GM21447 (cell line): ENCODE measurements at regions not wholly inside any gene's neighbourhood (a gene's known extent, or its start where the extent isn't known, plus 50 kb on each side); places are given as distances from the start of the nearest gene placed in this dataset.

ENCODE experiments used
- ATAC-seq: cut with Tn5 transposase; IDR thresholded peaks from one replicate; pipeline ENCODE4 v1.9.1; 2021; ENCODE audit not compliant: unreplicated experiment

DNA sequence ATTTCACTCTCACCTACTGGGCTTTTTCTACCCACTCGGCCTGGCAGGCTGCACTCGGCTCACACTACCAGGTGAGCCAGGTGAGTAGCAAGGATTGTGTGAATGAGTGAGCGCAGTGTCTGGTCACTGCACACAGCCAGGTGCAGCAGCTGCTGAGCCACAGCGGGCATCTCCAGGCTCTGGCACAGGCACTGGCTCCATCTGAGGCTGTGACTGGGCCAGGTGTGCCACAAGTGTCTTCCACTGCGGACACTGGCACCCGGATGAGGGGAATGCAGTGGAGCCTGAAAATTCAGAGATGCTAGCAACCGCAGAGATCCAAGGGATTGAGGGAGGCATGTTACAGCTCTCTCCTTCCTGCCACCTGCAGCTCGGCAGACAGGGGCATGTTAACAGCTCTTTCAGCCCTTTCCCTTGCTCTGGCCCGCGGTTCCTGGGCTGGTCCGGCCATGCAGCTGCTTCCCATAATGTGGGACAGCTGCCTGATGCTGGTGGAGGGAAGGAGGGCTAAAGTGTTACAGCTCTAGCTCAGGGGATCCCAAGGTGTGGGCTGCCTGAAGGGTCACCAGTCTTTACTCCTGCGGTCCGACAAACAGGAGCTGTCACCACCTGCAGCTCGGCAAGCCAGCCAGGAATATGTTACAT lies 1038.3 kb downstream of the AMY1C start:
- ATAC-seq, result no peak

DNA sequence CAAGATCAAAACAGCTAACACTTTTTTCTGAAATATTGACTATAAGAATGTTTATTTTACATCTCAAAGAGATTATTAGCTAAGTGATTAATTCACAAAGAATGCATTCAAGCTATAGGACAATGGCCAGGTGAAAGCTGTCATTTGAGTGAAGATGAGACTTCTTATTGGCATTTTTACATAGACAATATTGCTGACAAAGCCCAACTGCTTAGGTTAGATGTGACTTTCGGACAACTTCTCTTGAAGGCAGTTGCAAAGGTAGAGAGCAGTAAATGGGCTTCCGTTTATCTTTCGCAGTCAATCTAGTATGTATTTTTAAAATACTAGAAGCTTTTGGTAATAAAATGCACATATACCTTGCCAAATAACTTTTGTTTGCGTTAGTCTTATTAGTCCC lies 1041.3 kb downstream of the AMY1C start:
- no peak for ATAC-seq

DNA sequence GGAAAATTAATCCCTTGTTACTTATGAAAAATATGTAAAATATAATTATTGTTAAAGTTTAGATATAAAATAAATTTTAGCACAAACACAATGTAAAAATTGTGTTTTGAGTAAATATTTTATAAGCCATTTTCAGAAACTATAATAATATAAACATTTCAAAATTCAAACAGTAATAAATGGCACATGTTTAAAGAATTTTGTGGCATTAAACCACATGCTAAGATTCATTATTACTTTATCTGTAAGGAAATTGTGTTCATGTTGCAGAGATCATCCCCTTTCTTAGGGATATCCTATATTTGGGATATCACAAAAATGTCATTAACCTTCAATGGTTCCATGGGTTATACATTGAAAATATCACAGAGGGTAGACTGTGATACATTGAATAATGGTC lies 1044.3 kb downstream of the AMY1C start:
- ATAC-seq, result no peak

DNA sequence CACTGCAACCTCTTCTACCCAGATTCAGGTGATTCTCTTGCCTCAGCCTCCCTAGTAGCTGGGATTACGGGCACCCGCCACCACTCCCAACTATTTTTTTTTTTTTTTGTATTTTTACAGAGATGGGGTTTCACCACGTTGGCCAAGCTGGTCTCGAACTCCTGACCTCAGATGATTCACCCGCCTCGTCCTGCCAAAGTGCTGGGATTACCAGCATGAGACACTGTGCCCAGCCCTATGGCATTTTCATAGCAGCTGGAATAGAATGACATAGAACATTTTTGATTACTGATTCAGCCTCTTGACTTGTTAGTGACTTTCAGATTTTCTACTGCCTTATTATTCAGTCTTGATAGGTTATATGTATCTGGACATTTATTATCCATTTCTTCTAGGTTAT lies 1046.2 kb downstream of the AMY1C start:
- ATAC-seq, result no peak

DNA sequence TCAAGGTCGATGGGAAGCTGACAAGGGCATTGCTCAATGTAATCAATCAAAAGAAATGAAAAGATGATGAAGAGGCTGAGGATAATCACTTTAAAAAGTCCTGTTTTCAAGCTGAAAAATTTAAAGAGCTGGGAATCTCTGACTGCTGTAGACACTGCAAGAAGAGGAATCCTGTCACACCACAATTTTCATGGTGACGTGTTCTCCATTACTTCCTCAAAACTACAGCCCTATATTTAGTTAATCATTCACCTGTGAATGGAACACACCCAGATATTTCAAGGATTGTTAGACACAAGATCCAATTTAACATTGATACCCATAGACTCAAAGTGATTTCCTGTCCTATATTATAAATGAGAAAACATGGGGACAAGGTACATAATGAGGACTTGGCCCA lies 1048.3 kb downstream of the AMY1C start:
- ATAC-seq, result no peak

DNA sequence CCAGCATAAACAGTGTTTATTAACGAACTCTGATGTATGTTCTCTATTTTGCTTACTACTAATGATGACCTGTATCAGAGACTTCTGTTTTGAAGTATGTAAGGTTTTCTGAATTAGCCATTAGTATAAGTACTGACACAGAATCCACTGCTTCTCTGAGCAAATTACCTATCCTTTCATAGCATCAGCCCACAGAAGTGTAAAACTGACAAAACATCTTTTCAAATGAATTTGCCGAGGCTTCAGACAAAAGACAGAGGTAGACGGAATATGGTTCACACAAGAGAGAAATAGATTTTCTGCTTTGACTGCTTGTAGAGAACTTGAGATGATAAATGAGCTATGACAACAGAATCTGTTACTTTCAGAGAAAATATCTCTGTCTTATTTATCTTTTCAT lies 1051.6 kb downstream of the AMY1C start:
- ATAC-seq, result no peak

DNA sequence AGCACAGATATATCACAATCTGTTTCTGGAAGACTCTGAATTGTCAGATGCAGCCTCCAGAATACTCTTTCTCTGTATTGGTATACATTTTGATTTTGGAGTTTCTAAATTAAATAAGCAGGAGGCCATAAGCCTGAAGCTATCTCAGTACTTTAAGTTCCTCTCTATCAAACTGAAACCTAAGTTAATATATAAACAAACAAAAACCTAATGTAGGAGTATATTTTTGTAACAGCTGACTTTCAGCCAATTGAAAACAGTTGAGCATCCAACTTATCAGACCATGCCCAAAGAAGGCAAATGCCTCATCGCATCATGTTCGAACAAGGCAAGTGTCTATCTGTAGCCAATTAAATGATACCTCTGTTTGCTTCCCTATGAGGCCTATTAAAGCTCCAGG lies 1054.4 kb downstream of the AMY1C start:
- no peak for ATAC-seq

DNA sequence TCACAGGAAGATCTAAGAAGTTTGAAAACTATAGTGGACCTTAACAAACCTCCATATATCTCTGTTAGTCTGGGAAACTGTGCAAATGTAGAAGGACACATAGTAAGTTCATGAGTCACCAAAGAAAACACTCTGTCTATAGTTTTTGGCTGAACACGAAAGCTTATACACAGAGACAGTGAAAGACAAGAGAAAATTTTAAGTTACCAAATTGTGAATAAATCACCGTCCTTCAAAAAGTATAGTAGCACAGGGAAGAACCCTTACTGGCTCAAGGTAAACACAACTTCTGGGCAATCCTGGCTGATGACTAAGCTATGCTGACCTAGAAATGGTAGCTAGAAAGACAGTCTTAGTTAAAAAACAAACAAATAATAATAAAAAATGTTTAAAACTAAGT lies 1057.9 kb downstream of the AMY1C start:
- ATAC-seq, result no peak

DNA sequence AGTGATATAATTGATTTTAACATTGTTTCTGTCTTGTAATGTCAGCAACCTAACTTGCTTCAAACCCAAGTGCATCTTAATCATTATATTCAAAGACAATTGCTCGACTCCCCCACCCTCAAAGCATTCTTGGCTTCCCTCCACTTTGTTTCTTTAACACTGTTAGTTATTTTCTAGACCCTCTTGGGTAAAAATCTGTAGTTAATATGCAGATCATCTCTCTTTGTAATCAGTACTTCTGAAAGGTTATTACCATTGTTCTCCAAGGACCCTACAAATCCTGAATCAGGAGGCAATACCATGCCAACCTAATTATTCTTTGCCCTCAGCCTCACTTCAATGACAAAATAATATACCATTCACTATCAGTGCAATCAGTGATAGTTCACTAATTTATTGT lies 1075.7 kb downstream of the AMY1C start:
- no peak for ATAC-seq

DNA sequence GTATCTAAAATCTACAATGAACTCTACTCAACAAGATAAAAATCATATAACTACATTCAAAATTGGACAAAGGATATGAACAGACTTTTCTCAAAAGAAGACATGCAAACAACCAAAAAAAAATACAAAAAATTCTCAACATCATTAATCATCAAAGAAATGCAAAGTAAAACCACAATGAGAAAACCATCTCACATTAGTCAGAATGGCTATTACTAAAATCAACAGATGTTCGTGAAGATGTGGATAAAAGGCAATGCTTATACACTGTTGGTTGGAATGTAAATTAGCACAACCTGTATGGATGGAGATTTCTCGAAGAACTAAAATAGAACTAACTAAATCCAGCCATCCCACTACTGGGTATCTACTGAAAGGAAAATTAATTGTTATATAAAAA lies 1080.8 kb downstream of the AMY1C start:
- ATAC-seq, result no peak

DNA sequence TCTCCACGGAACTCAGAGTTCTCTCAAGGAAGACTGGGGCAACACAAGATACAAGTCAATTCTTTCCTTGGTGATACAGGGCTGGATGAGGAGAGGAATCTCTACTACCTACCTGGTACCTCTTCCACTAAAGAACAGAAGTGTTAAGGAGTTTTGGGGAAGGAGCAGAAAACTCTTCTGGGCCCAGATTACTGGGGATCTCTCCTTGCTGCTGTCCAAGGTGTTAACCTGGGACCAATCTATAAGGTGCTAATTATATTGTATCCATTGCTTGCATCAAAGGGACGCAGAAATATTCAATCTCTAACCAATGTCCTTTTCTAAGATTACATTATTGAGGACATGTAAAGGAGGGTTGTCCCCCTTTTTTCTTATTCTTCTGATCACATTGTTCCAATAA lies 1102.5 kb downstream of the AMY1C start:
- no peak for ATAC-seq

DNA sequence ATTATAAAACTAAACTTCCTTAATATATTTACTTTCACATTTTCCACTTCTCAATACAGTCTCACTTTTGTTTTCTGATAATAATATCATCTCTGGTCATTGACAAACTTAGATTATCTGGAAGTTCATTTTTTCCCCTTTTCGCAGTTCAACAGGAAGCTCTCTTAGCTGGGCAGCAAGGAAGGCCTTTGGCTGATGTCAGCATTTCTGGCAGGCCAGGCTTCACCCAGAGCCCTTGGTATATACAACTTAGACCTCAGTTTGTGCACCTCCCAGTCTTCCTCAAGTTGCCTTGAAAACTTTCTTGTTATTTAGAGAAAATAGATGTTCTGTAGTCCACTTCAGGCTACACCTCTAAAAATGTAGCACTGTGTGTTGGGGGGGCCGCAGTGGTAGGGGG lies 1103.6 kb downstream of the AMY1C start:
- ATAC-seq, result no peak

DNA sequence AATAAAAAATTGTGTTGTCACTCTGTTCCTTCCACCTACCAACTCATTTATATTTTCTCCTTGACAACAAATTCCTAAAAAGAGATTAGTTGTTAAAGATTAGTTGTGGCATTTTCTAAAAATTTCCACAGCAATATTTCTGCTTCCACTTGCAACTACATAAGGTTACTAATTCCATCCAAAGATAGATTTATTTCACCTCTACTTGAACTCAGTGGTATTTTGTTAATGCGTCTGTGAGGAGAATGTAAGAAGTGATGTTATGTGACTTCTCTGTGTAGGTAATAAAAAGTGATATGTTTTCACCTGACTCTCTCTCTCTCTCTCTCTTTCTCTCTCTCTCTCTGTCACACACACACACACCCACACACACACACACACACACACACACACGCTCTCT lies 1104.8 kb downstream of the AMY1C start:
- ATAC-seq, result no peak

DNA sequence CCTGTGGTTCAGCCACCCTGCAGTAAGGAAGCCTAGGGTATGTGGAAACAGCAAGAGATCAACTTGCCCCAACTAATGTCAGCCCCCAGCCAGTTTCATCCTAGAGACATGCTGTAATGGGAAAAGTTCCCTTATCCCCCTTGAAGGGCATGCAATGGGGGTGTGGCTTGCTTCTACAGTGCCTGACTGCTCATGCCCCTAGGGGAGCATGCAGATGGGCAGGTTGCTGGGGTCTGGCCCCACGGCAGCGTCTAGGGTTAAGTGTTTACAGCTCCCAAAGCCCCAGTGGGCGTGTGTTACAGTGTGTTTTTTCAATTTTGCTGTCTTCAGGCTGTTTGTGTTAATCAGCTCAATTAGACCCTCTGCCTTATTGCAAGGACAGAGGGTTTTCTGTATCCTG lies 1105.9 kb downstream of the AMY1C start:
- no peak for ATAC-seq

DNA sequence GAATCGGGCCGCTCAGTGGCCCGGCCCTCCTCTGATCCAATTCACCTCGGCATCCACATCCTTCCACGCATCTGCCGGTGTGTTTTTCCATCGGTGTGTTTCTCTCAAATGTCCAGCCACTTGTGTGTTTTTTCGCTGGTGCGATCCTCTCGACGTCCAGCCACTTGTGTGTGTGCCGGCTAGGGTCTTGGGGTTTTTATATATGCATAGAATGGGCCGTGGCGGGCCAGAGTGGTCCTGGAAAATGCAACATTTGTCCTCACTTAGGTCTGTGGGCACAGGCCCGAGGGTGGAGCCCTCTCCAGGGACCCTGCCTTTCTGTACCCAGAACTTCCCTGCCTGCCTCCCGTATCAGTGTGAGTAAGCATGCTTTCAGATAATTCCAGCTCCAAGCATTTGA lies 1106.4 kb downstream of the AMY1C start:
- ATAC-seq, result no peak

DNA sequence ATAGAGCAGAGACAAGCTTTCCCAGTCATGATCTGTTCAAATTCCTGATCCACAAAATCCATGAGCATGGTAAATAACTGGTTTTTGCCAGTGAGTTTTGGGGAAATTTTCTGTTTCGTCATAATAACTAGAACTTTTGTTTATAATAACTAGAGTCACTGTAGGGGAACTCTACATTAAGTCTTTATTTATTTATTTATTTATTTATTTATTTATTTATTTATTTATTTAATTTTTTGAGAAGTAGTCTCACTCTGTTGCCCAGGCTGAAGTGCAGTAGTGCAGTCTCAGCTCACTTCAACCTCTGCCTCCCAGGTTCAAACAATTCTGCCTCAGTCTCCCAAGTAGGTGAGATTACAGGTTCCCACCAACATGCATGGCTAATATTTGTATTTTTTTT lies 1106.8 kb downstream of the AMY1C start:
- ATAC-seq, result no peak

DNA sequence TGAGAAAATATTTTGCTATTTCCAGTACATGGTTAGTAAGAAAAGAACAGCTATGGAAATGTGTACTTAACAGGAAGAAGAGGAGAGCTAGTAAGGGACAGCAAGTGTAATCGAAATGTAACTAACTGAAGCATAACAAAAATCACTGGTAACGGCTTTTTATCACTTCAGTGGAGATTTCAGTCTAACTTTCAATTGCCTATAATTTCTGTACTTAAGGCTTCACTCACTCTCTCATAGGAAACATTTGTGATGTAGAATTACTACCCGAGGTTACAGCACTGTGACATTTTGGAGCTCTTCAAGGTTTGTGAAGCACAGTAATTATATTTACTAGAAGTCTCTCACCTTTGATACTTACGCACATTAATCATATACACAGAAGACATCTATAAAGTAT lies 1119.1 kb downstream of the AMY1C start:
- no peak for ATAC-seq

DNA sequence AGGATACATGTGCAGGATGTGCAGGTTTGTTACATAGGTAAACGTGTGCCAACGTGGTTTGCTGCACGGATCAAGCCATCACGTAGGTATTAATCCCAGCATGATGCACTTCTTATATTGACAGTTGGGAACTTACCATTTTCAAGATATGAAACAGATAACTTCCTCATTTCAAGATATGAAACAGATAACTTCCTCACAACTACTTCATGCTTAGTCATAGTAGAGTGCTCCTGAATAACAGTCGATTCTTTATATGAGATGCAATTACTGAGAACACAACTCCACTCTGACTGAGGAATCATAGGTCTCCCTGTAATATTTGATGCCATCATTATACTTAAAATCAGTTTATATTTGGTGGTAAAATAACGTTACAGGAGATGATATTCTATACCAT lies 1124.3 kb downstream of the AMY1C start:
- ATAC-seq, result peak; percentile 74

DNA sequence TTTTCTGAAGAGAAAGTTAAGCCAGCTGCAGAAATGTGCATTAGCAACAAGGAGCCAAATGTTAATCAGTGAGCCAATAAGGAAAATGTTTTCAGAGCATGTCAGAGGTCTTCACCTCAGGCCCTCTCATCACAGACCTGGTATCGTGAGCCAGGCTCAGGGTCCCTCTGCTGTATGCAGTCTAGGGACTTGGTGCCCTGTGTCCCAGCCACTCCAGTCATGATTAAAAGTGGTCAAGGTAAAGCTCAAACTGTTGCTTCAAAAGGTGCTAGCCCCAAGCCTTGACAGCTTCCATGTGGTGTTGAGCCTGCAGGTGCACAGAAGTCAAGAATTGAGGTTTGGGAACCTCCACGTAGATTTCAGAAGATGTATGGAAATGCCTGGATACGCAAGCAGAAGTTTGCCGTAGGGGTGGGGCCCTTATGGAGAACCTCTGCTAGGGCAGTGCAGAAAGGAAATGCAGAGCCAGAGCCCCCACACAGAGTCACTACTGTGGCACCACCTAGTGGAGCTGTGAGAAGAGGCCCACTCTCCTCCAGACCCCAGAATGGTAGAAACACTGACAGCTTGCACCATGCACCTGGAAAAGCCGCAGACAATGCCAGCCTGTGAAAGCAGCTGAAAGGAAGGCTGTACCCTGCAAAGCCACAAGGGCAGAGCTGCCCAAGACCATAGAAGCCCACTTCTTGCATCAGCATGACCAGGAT lies 1128.7 kb downstream of the AMY1C start:
- ATAC-seq, result no peak

DNA sequence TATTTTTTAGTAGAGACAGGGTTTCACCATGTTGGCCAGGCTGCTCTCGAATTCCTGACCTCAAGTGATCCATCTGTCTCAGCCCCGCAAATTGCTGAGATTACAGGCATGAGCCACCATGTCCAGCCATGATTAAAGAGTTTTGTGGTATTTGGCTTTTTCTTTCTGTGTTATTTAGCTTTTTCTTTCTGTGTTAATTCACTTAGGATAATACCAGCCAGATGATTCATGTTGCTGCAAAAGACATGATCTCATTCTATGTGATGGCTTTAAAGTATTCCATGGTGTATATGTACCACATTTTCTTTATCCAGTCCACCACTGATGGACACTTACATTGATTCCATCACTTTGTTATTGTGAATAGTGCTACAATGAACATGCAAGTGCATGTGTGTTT lies 1135.2 kb downstream of the AMY1C start:
- ATAC-seq, result no peak

DNA sequence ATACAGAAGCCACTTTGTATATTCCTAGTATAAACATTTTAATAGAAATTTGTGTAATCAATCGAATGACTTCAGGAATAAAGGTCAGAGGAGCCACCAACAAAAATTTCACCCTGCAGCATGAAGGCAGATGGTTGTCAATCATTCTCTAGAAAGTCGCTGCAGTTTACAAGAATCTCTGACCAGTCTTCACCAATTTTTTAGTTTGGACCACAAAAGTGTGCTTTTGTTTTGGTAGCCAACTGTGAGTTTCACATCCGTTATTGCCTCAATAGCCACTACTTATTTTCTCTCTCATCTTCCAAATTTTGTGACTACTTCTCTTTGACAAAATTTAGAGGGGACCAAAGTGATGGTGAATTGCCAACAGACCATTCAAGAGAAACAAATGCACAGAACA lies 1155.6 kb downstream of the AMY1C start:
- no peak for ATAC-seq

DNA sequence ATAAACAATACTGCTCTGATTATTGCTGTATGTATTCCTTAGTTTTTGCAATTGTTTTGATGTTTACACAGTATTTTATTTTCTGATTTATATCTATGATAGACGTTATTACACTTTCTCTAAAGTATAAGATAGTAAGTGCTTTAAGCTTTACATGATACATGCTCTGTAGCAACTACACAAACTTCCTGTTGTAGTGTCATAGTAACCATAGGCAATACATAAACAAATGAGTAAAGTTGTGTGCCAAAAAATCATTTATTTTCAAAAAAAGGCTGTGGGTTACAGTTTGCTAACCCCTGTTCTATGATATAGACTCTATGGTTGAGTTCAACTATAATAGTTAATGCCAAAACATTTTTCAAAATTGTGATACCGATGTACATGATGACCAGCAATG lies 1156.4 kb downstream of the AMY1C start:
- no peak for ATAC-seq

DNA sequence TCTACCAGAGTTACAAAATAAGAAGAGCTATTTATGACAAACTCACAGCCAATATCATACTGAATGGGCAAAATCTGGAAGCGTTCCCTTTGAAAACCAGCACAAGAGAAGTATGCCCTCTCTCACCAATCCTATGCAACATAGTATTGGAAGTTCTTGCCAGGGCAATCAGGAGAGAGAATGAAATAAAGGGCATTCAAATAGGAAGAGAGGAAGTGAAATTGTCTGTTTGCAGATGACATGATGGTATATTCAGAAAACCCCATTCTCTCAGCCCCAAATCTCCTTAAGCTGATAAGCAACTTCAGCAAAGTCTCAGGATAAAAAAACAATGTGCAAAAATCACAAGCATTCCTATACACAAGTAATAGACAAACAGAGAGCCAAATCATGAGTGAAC lies 1169.5 kb downstream of the AMY1C start:
- no peak for ATAC-seq
